Karpas-422 (cell line): ENCODE measurements at regions not wholly inside any gene's neighbourhood (a gene's known extent, or its start where the extent isn't known, plus 50 kb on each side); places are given as distances from the start of the nearest gene placed in this dataset.

Source experiments
- DNase-seq: peaks from one replicate; pipeline ENCODE4 v3.0.0-alpha.2; 2015
- H2AFZ ChIP-seq: fragments of 200-600 bp; sonication (generic); 2 replicates; pipeline ENCODE4 v1.6.1; 2014; ENCODE audit warnings: antibody characterized with exemption, low read length, mixed read lengths
- H3K27ac ChIP-seq: fragments of 200-600 bp; sonication (generic); 2 replicates; pipeline ENCODE4 v1.5.1; 2014; ENCODE audit warnings: mild to moderate bottlenecking, low read length, moderate library complexity
- H3K27me3 ChIP-seq: fragments of 200-600 bp; sonication (generic); 2 replicates; pipeline ENCODE4 v1.6.1; 2014; ENCODE audit warnings: low read length, mixed read lengths
- H3K36me3 ChIP-seq: fragments of 200-600 bp; sonication (generic); 2 replicates; pipeline ENCODE4 v1.6.1; 2014; ENCODE audit warnings: low read length, mixed read lengths; ENCODE audit not compliant: insufficient read depth
- H3K4me1 ChIP-seq: fragments of 200-600 bp; sonication (generic); 2 replicates; pipeline ENCODE4 v1.6.1; 2014; ENCODE audit warnings: mild to moderate bottlenecking, low read length, mixed read lengths
- H3K4me2 ChIP-seq: fragments of 200-600 bp; sonication (generic); 2 replicates; pipeline ENCODE4 v1.6.1; 2014; ENCODE audit warnings: low read length, low read depth, mild to moderate bottlenecking; ENCODE audit not compliant: poor library complexity, severe bottlenecking
- H3K4me3 ChIP-seq: fragments of 200-600 bp; sonication (generic); 2 replicates; pipeline ENCODE4 v1.5.1; 2014; ENCODE audit warnings: mild to moderate bottlenecking, antibody characterized with exemption, low read length, mixed read lengths
- H3K79me2 ChIP-seq: fragments of 200-600 bp; sonication (generic); 2 replicates; pipeline ENCODE4 v1.6.1; 2014; ENCODE audit warnings: mild to moderate bottlenecking, low read length, mixed read lengths
- H3K9ac ChIP-seq: fragments of 200-600 bp; sonication (generic); 2 replicates; pipeline ENCODE4 v1.6.0; 2014; ENCODE audit warnings: low read length
- H3K9me2 ChIP-seq: fragments of 200-600 bp; sonication (generic), shearing (Covaris generic); replicated peaks from 2 replicates; pipeline ENCODE4 v1.6.0; 2014; ENCODE audit warnings: mild to moderate bottlenecking, low read length, moderate library complexity; ENCODE audit not compliant: insufficient read depth
- H3K9me3 ChIP-seq: fragments of 300-700, 200-600 bp; sonication (generic); 2 replicates; pipeline ENCODE4 v1.6.1; 2014; ENCODE audit warnings: low read length, mixed read lengths
- H4K20me1 ChIP-seq: fragments of 200-600 bp; sonication (generic); 2 replicates; pipeline ENCODE4 v1.6.1; 2014; ENCODE audit warnings: mild to moderate bottlenecking, antibody characterized with exemption, low read length, low read depth; ENCODE audit not compliant: insufficient read depth

DNA sequence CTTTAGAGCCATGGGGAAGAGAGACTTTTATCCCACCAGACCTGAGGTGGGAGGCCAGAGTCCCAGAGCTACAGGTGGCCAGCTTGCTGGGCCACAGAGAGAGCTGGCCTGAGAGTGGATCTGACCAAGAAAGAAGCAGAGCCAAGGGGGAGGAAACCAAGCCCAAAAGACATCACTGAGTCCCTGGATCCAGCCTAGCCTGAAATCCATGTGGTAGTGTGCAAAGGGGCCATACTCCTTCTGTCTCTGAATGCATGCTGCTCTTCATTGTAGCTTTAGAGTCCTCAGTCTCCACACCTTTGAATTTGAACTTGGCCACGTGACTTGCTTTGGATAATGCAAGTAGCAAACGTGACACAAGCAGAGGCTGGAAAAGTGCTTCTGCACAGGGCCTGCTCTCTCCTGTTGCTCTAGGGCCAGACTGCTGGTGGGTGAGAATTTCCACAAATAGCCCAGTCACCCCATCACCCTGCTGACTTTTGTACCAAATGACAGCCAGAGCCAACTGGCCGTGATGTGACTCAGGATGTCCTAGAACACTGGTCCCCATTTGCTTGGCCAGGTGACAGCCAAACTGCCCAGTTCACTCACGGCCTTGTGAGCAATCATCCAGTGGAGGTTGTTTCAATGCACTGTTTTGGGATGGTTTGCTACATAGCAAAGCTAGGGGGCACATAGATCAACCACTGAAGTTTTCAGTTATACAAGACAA, 93.6 kb downstream of the DHCR7 start:
- Histone ChIP-seq H3K27ac (no peak overlapping the region), H3K9me3 (no peaks in the 10 kb centered on the region), H3K4me3 (no peak overlapping the region), H4K20me1 (no peaks in the 10 kb centered on the region), H3K4me2 (no peak overlapping the region), H2AFZ (no peak overlapping the region), H3K79me2 (no peaks in the 10 kb centered on the region), H3K9ac (no peak overlapping the region), H3K9me2 (no peaks in the 10 kb centered on the region), H3K4me1 (no peaks in the 10 kb centered on the region), H3K36me3 (no peaks in the 10 kb centered on the region), H3K27me3 (no peaks in the 10 kb centered on the region)
- no peak for DNase-seq

DNA sequence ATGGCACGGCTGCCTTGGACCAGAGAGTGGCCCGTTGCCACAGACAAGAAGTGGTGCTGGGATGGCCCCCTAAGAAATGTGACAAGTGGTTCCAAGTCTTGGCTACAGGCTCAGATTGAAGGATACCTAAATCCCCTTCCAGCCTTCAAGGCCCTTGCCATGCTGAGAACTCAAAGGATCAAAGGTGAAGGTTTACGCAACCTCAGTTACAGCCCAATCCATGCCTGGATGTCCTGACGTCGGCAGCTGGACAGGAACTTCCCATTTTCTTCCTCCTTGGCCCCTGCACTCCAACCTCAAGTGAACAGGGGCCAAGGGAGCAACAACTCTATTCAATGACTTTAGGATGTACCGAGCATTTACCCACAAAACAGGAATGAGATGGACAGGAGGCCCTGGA, 95.4 kb downstream of the DHCR7 start:
- H3K4me3 ChIP-seq = no peak overlapping the region
- H3K27me3 ChIP-seq = no peaks in the 10 kb centered on the region
- H3K9me3 ChIP-seq = no peaks in the 10 kb centered on the region
- no peaks in the 10 kb centered on the region for H3K9me2 ChIP-seq
- H2AFZ ChIP-seq = no peak overlapping the region
- H3K9ac ChIP-seq = no peak overlapping the region
- no peaks in the 10 kb centered on the region for H4K20me1 ChIP-seq
- no peak overlapping the region for H3K4me2 ChIP-seq
- no peaks in the 10 kb centered on the region for H3K36me3 ChIP-seq
- H3K79me2 ChIP-seq = no peaks in the 10 kb centered on the region
- no peaks in the 10 kb centered on the region for H3K4me1 ChIP-seq
- DNase-seq = no peak
- no peak overlapping the region for H3K27ac ChIP-seq

DNA sequence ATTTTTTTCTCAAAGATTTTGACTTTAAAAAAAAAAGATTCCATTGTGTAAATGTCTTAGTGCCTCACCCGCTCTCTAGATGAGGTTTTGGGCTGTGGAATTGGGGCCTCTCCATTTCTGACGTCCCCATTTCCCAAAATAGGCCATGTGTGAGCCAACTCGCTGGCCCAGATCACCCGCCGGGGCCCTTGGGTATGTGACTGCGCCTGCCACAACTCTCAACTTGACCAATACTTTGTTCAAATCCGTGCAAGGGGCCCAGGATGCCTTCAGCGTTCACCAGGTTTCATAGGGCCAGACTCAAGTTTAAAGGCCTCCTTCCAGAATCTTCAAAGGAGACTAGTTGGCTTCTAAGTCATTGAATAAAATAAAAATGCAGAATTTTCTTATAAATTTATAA, 96.0 kb downstream of the DHCR7 start:
- no peaks in the 10 kb centered on the region for H3K9me2 ChIP-seq
- H2AFZ ChIP-seq = no peak overlapping the region
- no peak overlapping the region for H3K4me3 ChIP-seq
- no peak overlapping the region for H3K9ac ChIP-seq
- no peaks in the 10 kb centered on the region for H3K79me2 ChIP-seq
- no peak overlapping the region for H3K27ac ChIP-seq
- no peaks in the 10 kb centered on the region for H3K36me3 ChIP-seq
- no peaks in the 10 kb centered on the region for H3K27me3 ChIP-seq
- no peaks in the 10 kb centered on the region for H4K20me1 ChIP-seq
- no peaks in the 10 kb centered on the region for H3K4me1 ChIP-seq
- no peak for DNase-seq
- no peaks in the 10 kb centered on the region for H3K9me3 ChIP-seq
- no peak overlapping the region for H3K4me2 ChIP-seq

DNA sequence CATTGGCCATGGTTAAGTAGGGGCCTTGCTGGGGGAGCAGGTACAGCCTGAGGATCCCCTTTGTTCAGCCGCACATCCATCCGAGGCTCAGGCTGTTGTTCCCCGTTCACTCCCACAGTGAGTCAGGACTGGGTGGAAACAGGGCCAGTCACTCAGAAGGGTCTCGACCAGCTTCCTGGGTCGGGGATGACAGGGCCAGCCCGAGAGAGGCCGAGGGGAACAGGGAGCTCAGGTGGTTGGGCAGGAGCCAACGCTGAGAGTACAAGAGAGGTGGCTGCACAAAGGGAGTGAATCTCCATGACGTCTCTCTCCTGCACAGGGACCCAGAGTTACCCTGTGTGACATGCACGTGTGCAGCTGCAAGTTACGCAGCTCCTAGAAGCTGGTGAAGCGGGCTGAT, 97.2 kb upstream of the SHANK2 start:
- Histone ChIP-seq H3K9ac (no peak overlapping the region), H3K9me3 (no peaks in the 10 kb centered on the region), H3K4me1 (no peaks in the 10 kb centered on the region), H3K9me2 (no peaks in the 10 kb centered on the region), H3K27ac (no peak overlapping the region), H3K36me3 (no peaks in the 10 kb centered on the region), H4K20me1 (no peaks in the 10 kb centered on the region), H3K4me2 (no peak overlapping the region), H3K79me2 (no peaks in the 10 kb centered on the region), H2AFZ (no peak overlapping the region), H3K27me3 (no peaks in the 10 kb centered on the region), H3K4me3 (no peak overlapping the region)
- no peak for DNase-seq

GRCh38 chr11:71343828-71344400, 91.5 kb upstream of the SHANK2 start:
- no peaks in the 10 kb centered on the region for H3K4me1 ChIP-seq
- no peak overlapping the region for H3K9ac ChIP-seq
- no peak for DNase-seq
- H4K20me1 ChIP-seq = 0 out of 2 replicates have a peak, but pooled peaks cover 3% of the 10 kb centered on the region
- H3K27ac ChIP-seq = no peak overlapping the region
- H3K4me2 ChIP-seq = no peak overlapping the region
- H3K36me3 ChIP-seq = no peaks in the 10 kb centered on the region
- no peaks in the 10 kb centered on the region for H3K79me2 ChIP-seq
- H3K27me3 ChIP-seq = no peaks in the 10 kb centered on the region
- H3K9me3 ChIP-seq = no peaks in the 10 kb centered on the region
- H3K9me2 ChIP-seq = no peaks in the 10 kb centered on the region
- H2AFZ ChIP-seq = no peak overlapping the region
- H3K4me3 ChIP-seq = no peak overlapping the region

DNA sequence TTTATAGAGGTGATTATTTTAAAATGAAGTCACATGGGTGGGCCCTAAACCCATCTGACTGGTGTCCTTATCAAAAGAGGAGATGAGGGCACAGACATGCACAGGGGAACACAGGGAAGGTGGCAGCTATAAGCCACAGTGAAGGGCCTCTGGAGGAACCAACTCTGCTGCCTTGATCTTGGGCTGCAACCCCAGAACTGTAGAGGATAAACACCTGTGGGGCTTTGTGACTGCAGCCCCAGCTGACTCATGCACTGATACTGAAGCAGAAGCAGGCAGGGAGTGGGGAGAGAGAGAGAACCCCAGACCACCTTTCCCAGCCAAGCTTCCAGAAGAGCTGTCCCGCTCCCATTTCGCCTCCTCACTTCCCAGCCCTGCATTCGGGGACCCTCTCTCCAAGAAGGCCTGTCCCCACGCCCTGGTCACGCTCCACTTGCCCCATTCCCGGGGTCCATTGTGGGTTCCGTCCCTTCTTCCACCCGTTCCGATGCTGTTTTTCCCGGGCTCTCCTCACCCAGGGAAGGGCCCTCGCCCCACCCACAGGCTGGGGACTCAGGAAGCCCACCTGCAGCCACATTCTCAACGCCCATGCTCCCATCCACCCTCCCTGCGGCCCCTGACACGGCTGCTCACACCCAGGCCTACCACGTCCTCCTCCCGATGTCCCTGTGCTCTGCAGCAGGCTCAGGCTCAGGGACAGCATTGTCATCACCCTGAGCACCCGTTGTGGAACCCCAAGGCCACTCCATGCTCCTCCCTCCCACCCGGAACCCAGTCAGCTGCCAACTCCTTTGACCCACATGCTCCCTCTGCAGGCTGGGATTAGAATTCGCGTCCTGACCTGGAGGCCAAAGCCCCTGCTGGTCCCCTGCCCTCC, 90.8 kb upstream of the SHANK2 start:
- Histone ChIP-seq H3K4me3 (no peak overlapping the region), H3K27ac (no peak overlapping the region), H3K36me3 (no peaks in the 10 kb centered on the region), H3K9me2 (no peaks in the 10 kb centered on the region), H3K4me2 (no peak overlapping the region), H3K79me2 (no peaks in the 10 kb centered on the region), H4K20me1 (0 out of 2 replicates have a peak, but pooled peaks cover 3% of the 10 kb centered on the region), H3K4me1 (no peaks in the 10 kb centered on the region), H3K9me3 (no peaks in the 10 kb centered on the region), H3K9ac (no peak overlapping the region), H2AFZ (no peak overlapping the region), H3K27me3 (no peaks in the 10 kb centered on the region)
- DNase-seq = peak; percentile 79

GRCh38 chr11:71342116-71342515, 89.7 kb upstream of the SHANK2 start:
- no peaks in the 10 kb centered on the region for H3K36me3 ChIP-seq
- no peak overlapping the region for H3K4me2 ChIP-seq
- no peaks in the 10 kb centered on the region for H3K9me3 ChIP-seq
- no peaks in the 10 kb centered on the region for H3K9me2 ChIP-seq
- no peaks in the 10 kb centered on the region for H3K4me1 ChIP-seq
- no peak overlapping the region for H3K9ac ChIP-seq
- H3K4me3 ChIP-seq = no peak overlapping the region
- H2AFZ ChIP-seq = no peak overlapping the region
- H3K27ac ChIP-seq = no peak overlapping the region
- no peak for DNase-seq
- H4K20me1 ChIP-seq = 0 out of 2 replicates have a peak, but pooled peaks cover 3% of the 10 kb centered on the region
- H3K27me3 ChIP-seq = no peaks in the 10 kb centered on the region
- H3K79me2 ChIP-seq = no peaks in the 10 kb centered on the region

DNA sequence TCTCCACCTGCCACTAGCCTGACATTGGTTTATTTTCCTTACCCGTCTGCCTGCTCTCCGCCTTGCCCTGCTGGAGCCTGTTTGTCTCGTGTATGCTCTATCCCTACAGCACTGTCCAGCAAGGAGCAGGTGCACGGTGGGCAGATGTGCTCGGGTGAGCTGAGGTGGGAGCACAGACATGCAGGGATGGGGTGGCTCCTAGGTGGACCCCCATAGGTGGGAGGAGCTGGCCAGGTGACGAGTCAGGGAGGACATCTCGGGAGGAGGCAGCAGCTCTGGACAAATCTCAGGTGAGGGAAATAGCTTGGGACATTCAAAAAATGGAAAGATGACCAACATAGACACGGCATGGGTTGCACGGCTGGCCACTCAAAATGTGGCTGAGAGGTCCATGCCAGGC, 89.2 kb upstream of the SHANK2 start:
- Histone ChIP-seq H3K9ac (no peak overlapping the region), H3K27ac (no peak overlapping the region), H3K27me3 (no peaks in the 10 kb centered on the region), H3K9me2 (no peaks in the 10 kb centered on the region), H3K4me1 (no peaks in the 10 kb centered on the region), H2AFZ (no peak overlapping the region), H3K36me3 (no peaks in the 10 kb centered on the region), H4K20me1 (0 out of 2 replicates have a peak, but pooled peaks cover 3% of the 10 kb centered on the region), H3K9me3 (no peaks in the 10 kb centered on the region), H3K79me2 (no peaks in the 10 kb centered on the region), H3K4me2 (no peak overlapping the region), H3K4me3 (no peak overlapping the region)
- DNase-seq = no peak
